Cardiac muscle cell (in vitro differentiated cells and primary cell): ENCODE measurements at regions not wholly inside any gene's neighbourhood (a gene's known extent, or its start where the extent isn't known, plus 50 kb on each side); places are given as distances from the start of the nearest gene placed in this dataset.

ENCODE experiments used
- DNase-seq, 2 donors: peaks; one replicate each; pipeline versions ENCODE4 v3.0.0 to v3.0.0-alpha.2; 2010 to 2017; ENCODE audit warnings: low read depth in 1 of 2, low spot score in 1 of 2
- H3K27ac ChIP-seq: fragments of 200-600 bp; sonication (generic); 2 replicates; pipeline ENCODE4 v1.5.1; 2016
- H3K27me3 ChIP-seq: fragments of 200-600 bp; sonication (generic); 2 replicates; pipeline ENCODE4 v1.6.0; 2016; ENCODE audit warnings: control low read depth
- H3K36me3 ChIP-seq: fragments of 200-600 bp; sonication (generic); 2 replicates; pipeline ENCODE4 v1.5.1; 2016; ENCODE audit warnings: control low read depth
- H3K4me1 ChIP-seq: fragments of 200-600 bp; sonication (generic); 2 replicates; pipeline ENCODE4 v1.8.1; 2017; ENCODE audit warnings: low read depth, mild to moderate bottlenecking, mixed run types
- H3K4me3 ChIP-seq: fragments of 200-600 bp; sonication (generic); 2 replicates; pipeline ENCODE4 v1.5.1; 2016; ENCODE audit warnings: mild to moderate bottlenecking
- H3K9me3 ChIP-seq: fragments of 200-600 bp; sonication (generic); 2 replicates; pipeline ENCODE4 v1.5.1; 2017; ENCODE audit warnings: low read depth, mild to moderate bottlenecking, control low read depth
- CTCF ChIP-seq: IDR thresholded peaks from 2 replicates; pipeline ENCODE4 v1.5.1; 2012; ENCODE audit warnings: low read depth, mild to moderate bottlenecking, low read length

GRCh38 chr6:53724501-53724900 is 58.9 kb upstream of the KLHL31 start:
- no peaks in the 10 kb centered on the region for H3K27me3 ChIP-seq
- DNase-seq = no peak

GRCh38 chr6:53723331-53723730 is 57.8 kb upstream of the KLHL31 start:
- no peak overlapping the region for H3K27ac ChIP-seq
- H3K4me3 ChIP-seq = no peak overlapping the region
- no peaks in the 10 kb centered on the region for H3K36me3 ChIP-seq
- H3K9me3 ChIP-seq = no peaks in the 10 kb centered on the region
- no peak for DNase-seq
- no peaks in the 10 kb centered on the region for H3K4me1 ChIP-seq
- H3K27me3 ChIP-seq = no peaks in the 10 kb centered on the region
- TF ChIP-seq CTCF = no peak

More at GRCh38 chr6:53724501-53724900, 58.9 kb upstream of the KLHL31 start:
- H3K4me1 ChIP-seq = no peaks in the 10 kb centered on the region
- no peaks in the 10 kb centered on the region for H3K9me3 ChIP-seq
- H3K36me3 ChIP-seq = no peaks in the 10 kb centered on the region
- no peak for TF ChIP-seq CTCF
- H3K4me3 ChIP-seq = no peak overlapping the region
- no peak overlapping the region for H3K27ac ChIP-seq

GRCh38 chr6:53721766-53722165 is 56.2 kb upstream of the KLHL31 start:
- H3K4me3 ChIP-seq = no peak overlapping the region
- no peak for DNase-seq

GRCh38 chr6:53718597-53719460 is 53.3 kb upstream of the KLHL31 start:
- Histone ChIP-seq H3K27ac (no peak overlapping the region), H3K36me3 (no peaks in the 10 kb centered on the region), H3K4me1 (peaks cover 4% of the 10 kb centered on the region), H3K27me3 (no peaks in the 10 kb centered on the region), H3K4me3 (no peak overlapping the region), H3K9me3 (no peaks in the 10 kb centered on the region)
- DNase-seq = peak; percentile 76 to 84
- TF ChIP-seq CTCF = peak; percentile 88

More at GRCh38 chr6:53721766-53722165, 56.2 kb upstream of the KLHL31 start:
- no peak for TF ChIP-seq CTCF
- Histone ChIP-seq H3K9me3 (no peaks in the 10 kb centered on the region), H3K4me1 (no peaks in the 10 kb centered on the region), H3K27ac (no peak overlapping the region), H3K36me3 (no peaks in the 10 kb centered on the region), H3K27me3 (no peaks in the 10 kb centered on the region)

GRCh38 chr6:53717566-53717965 is 52.0 kb upstream of the KLHL31 start:
- no peak for TF ChIP-seq CTCF
- Histone ChIP-seq H3K27ac (no peak overlapping the region), H3K27me3 (no peaks in the 10 kb centered on the region), H3K4me3 (no peak overlapping the region), H3K4me1 (peaks cover 4% of the 10 kb centered on the region), H3K9me3 (no peaks in the 10 kb centered on the region), H3K36me3 (no peaks in the 10 kb centered on the region)
- no peak for DNase-seq
